Psoas muscle (tissue), 7 donors: ENCODE measurements at regions not wholly inside any gene's neighbourhood (a gene's known extent, or its start where the extent isn't known, plus 50 kb on each side); places are given as distances from the start of the nearest gene placed in this dataset.

Source experiments
- ATAC-seq, 4 donors: fragments of 200-7000 bp; cut with Tn5 transposase; one replicate each; pipeline ENCODE4 v1.9.1; 2020; ENCODE audit warnings: moderate library complexity in 3 of 4, mild to moderate bottlenecking in 2 of 4
- DNase-seq, 2 donors: peaks; one replicate each; pipeline ENCODE4 v3.0.0-alpha.2; 2020
- H3K27ac ChIP-seq: fragments of 200-600 bp; one replicate; pipeline ENCODE4 v1.8.0; 2022
- H3K27me3 ChIP-seq, 3 donors: fragments of 200-600 bp in 1 of 3; one replicate each; pipeline versions ENCODE4 v1.6.1 to v1.8.0; 2013 to 2022; ENCODE audit warnings: low read length in 2 of 3, mild to moderate bottlenecking in 2 of 3, moderate library complexity in 1 of 3; ENCODE audit not compliant: insufficient read depth in 3 of 3
- H3K36me3 ChIP-seq, 2 donors: fragments of 200-600 bp in 1 of 2; one replicate each; pipeline versions ENCODE4 v1.6.1 to v1.8.0; 2013 to 2022; ENCODE audit warnings: low read depth in 1 of 2, mild to moderate bottlenecking in 1 of 2, moderate library complexity in 1 of 2; ENCODE audit not compliant: insufficient read depth in 1 of 2
- H3K4me1 ChIP-seq: fragments of 200-600 bp; one replicate; pipeline ENCODE4 v1.8.0; 2022
- H3K4me3 ChIP-seq: fragments of 200-600 bp; one replicate; pipeline ENCODE4 v1.8.0; 2022; ENCODE audit warnings: mild to moderate bottlenecking
- H3K9me3 ChIP-seq: fragments of 200-600 bp; one replicate; pipeline ENCODE4 v1.8.0; 2022
- CTCF ChIP-seq: fragments of 200-600 bp; IDR thresholded peaks from one replicate; pipeline ENCODE4 v1.8.0; 2022; ENCODE audit warnings: antibody characterized with exemption
- WGBS, 3 donors: extraction: QIAGEN DNeasy Blood & Tissue Kit; methylation state at CpG; one replicate each; pipeline versions ENCODE4 v1.1.6 to v1.1.7; 2013; 5-methylcytosine and 5-hydroxymethylcytosine counted together
- intact Hi-C, 2 donors: fragments of 100-400 bp; cut with DNase I; formaldehyde crosslinking; loops; one replicate each; pipeline versions ENCODE4 v1.11.0 to v1.14.2; 2022
- donor health status: healthy with polysubstance abuse.
- donor health status: DM: no; HTN: no; CAD: no; lungs with moderate emphysema.
- donor health status: Bipolar disorder and iron deficiency.
- donor health status: healthy.
- donor health status: DM: yes; HTN: yes; CAD: no.
- donor health status: DM: no; HTN: no; CAD: no.
- donor health status: DM: yes; HTN: yes; CAD: no.

GRCh38 chr5:164301708-164302107 lies 796.3 kb downstream of the MAT2B start:
- H3K9me3 ChIP-seq: no peaks in the 10 kb centered on the region
- ATAC-seq: no peak
- 76 to 78% (median 76%) methylated on average over 3 of the region's 3 CpGs for WGBS, 3 donors

GRCh38 chr5:164302533-164303235 lies 797.3 kb downstream of the MAT2B start:
- intact Hi-C loops: no loop called here
- ATAC-seq: no peak
- TF ChIP-seq CTCF: no peak
- Histone ChIP-seq H3K27me3 (no peaks in the 10 kb centered on the region), H3K4me1 (no peaks in the 10 kb centered on the region), H3K36me3 (no peaks in the 10 kb centered on the region), H3K4me3 (no peak overlapping the region), H3K9me3 (no peaks in the 10 kb centered on the region), H3K27ac (no peak overlapping the region)
- DNase-seq: no peak
- 49 to 52% (median 50%) methylated on average over 2 of the region's 2 CpGs for WGBS, 3 donors

More at GRCh38 chr5:164301708-164302107, 796.3 kb downstream of the MAT2B start:
- DNase-seq: no peak
- Histone ChIP-seq H3K4me3 (no peak overlapping the region), H3K36me3 (no peaks in the 10 kb centered on the region), H3K27ac (no peak overlapping the region), H3K4me1 (no peaks in the 10 kb centered on the region), H3K27me3 (no peaks in the 10 kb centered on the region)
- intact Hi-C loops: no loop called here
- TF ChIP-seq CTCF: no peak

GRCh38 chr5:164303646-164304215 lies 798.3 kb downstream of the MAT2B start:
- no peak for DNase-seq
- WGBS, 3 donors: 50 to 80% (median 62%) methylated on average over 2 of the region's 2 CpGs
- intact Hi-C loops: no loop called here

GRCh38 chr5:164306662-164307061 lies 801.2 kb downstream of the MAT2B start:
- no peak for ATAC-seq
- Histone ChIP-seq H3K27me3 (no peaks in the 10 kb centered on the region), H3K27ac (no peak overlapping the region), H3K4me3 (no peak overlapping the region), H3K9me3 (no peaks in the 10 kb centered on the region), H3K36me3 (no peaks in the 10 kb centered on the region), H3K4me1 (no peaks in the 10 kb centered on the region)
- 94 to 98% (median 95%) methylated on average over 3 of the region's 3 CpGs for WGBS, 3 donors
- intact Hi-C loops: no loop called here
- no peak for TF ChIP-seq CTCF
- DNase-seq: no peak

More at GRCh38 chr5:164303646-164304215, 798.3 kb downstream of the MAT2B start:
- no peaks in the 10 kb centered on the region for H3K36me3 ChIP-seq
- no peaks in the 10 kb centered on the region for H3K27me3 ChIP-seq
- no peak for TF ChIP-seq CTCF
- no peak overlapping the region for H3K27ac ChIP-seq
- ATAC-seq: no peak
- H3K4me3 ChIP-seq: no peak overlapping the region
- no peaks in the 10 kb centered on the region for H3K9me3 ChIP-seq
- no peaks in the 10 kb centered on the region for H3K4me1 ChIP-seq
